ENCODE measurements at regions not wholly inside any gene's neighbourhood (a gene's known extent, or its start where the extent isn't known, plus 50 kb on each side); places are given as distances from the start of the nearest gene placed in this dataset.

- Histone ChIP-seq H3K36me3 (ENCODE audit: control insufficient read depth in 1 of 2, insufficient read depth in 2 of 2, low read depth in 1 of 2, low read length in 2 of 2) (no peaks in the 10 kb centered on the region), H3K4me1 (ENCODE audit: control insufficient read depth, insufficient read depth, low read depth, low read length) (peaks cover 1% of the 10 kb centered on the region), H3K27me3 (ENCODE audit: control insufficient read depth in 1 of 2, insufficient read depth in 1 of 2, low read length in 2 of 2) (peaks cover 20 to 60% of the 10 kb centered on the region in 2 experiments), H2BK120ac (ENCODE audit: low read depth, low read length) (no peak overlapping the region), H3K9me3 (ENCODE audit: control insufficient read depth, low read length) (peaks cover 16% of the 10 kb centered on the region), H2AK5ac (ENCODE audit: low read length, severe bottlenecking) (no peak overlapping the region), H3K79me1 (replicated peaks; ENCODE audit: low read length, poor library complexity, severe bottlenecking) (no peaks in the 10 kb centered on the region), H2BK12ac (ENCODE audit: low read length in 2 of 2) (no peak overlapping the region), H3K4ac (ENCODE audit: low read depth in 1 of 2, low read length in 2 of 2) (no peak overlapping the region), H3K23ac (ENCODE audit: low read length in 2 of 2) (no peak overlapping the region), H3K9ac (ENCODE audit: low read length) (no peak overlapping the region), H3K27ac (ENCODE audit: low read length, poor library complexity, severe bottlenecking) (no peak overlapping the region), H4K8ac (ENCODE audit: low read length) (no peak overlapping the region), H2BK5ac (ENCODE audit: low read depth, low read length, poor library complexity, severe bottlenecking) (no peak overlapping the region), H3K4me3 (ENCODE audit: insufficient read depth in 1 of 2, low read depth in 1 of 2, low read length in 2 of 2) (no peak overlapping the region), H4K91ac (ENCODE audit: low read length) (no peak overlapping the region), H3K4me2 (ENCODE audit: low read length, poor library complexity, severe bottlenecking) (no peak overlapping the region), H3K14ac (ENCODE audit: low read length in 2 of 2) (no peak overlapping the region), H2AFZ (ENCODE audit: low read depth, low read length) (no peak overlapping the region), H2BK15ac (ENCODE audit: low read depth, poor library complexity, severe bottlenecking) (no peak overlapping the region), H3K18ac (ENCODE audit: low read depth in 1 of 2, low read length in 2 of 2) (no peak overlapping the region)
- WGBS, result 91% methylated on average over 11 of the region's 11 CpGs
- DNase-seq, result no peak
Observed at GRCh38 chr20:48102076-48102787, 317.0 kb upstream of the SULF2 start.

GRCh38 chr20:48100483-48100882, 315.2 kb upstream of the SULF2 start:
- DNase-seq, result no peak
- Histone ChIP-seq H3K4me3 (ENCODE audit: insufficient read depth in 1 of 2, low read depth in 1 of 2, low read length in 2 of 2) (no peak overlapping the region), H4K8ac (ENCODE audit: low read length) (no peak overlapping the region), H2AFZ (ENCODE audit: low read depth, low read length) (no peak overlapping the region), H3K4me2 (ENCODE audit: low read length, poor library complexity, severe bottlenecking) (no peak overlapping the region), H3K9ac (ENCODE audit: low read length) (no peak overlapping the region), H3K18ac (ENCODE audit: low read depth in 1 of 2, low read length in 2 of 2) (no peak overlapping the region), H3K4me1 (ENCODE audit: control insufficient read depth, insufficient read depth, low read depth, low read length) (peaks cover 1% of the 10 kb centered on the region), H2BK120ac (ENCODE audit: low read depth, low read length) (no peak overlapping the region), H2AK5ac (ENCODE audit: low read length, severe bottlenecking) (no peak overlapping the region), H3K79me1 (replicated peaks; ENCODE audit: low read length, poor library complexity, severe bottlenecking) (no peaks in the 10 kb centered on the region), H3K9me3 (ENCODE audit: control insufficient read depth, low read length) (peaks cover 8% of the 10 kb centered on the region), H2BK5ac (ENCODE audit: low read depth, low read length, poor library complexity, severe bottlenecking) (no peak overlapping the region), H3K4ac (ENCODE audit: low read depth in 1 of 2, low read length in 2 of 2) (no peak overlapping the region), H2BK12ac (ENCODE audit: low read length in 2 of 2) (no peak overlapping the region), H3K27me3 (ENCODE audit: control insufficient read depth in 1 of 2, insufficient read depth in 1 of 2, low read length in 2 of 2) (peaks cover 20 to 56% of the 10 kb centered on the region in 2 experiments), H2BK15ac (ENCODE audit: low read depth, poor library complexity, severe bottlenecking) (no peak overlapping the region), H3K27ac (ENCODE audit: low read length, poor library complexity, severe bottlenecking) (no peak overlapping the region), H3K23ac (ENCODE audit: low read length in 2 of 2) (no peak overlapping the region), H3K14ac (ENCODE audit: low read length in 2 of 2) (no peak overlapping the region), H4K91ac (ENCODE audit: low read length) (no peak overlapping the region), H3K36me3 (ENCODE audit: control insufficient read depth in 1 of 2, insufficient read depth in 2 of 2, low read depth in 1 of 2, low read length in 2 of 2) (no peaks in the 10 kb centered on the region)
- WGBS, result 89% methylated on average over 3 of the region's 3 CpGs

GRCh38 chr20:48098866-48099265, 313.6 kb upstream of the SULF2 start:
- Histone ChIP-seq H3K4ac (ENCODE audit: low read depth in 1 of 2, low read length in 2 of 2) (no peak overlapping the region), H3K9ac (ENCODE audit: low read length) (no peak overlapping the region), H3K4me1 (ENCODE audit: control insufficient read depth, insufficient read depth, low read depth, low read length) (peaks cover 1% of the 10 kb centered on the region), H3K27me3 (ENCODE audit: control insufficient read depth in 1 of 2, insufficient read depth in 1 of 2, low read length in 2 of 2) (peaks cover 11 to 44% of the 10 kb centered on the region in 2 experiments), H2BK120ac (ENCODE audit: low read depth, low read length) (no peak overlapping the region), H3K27ac (ENCODE audit: low read length, poor library complexity, severe bottlenecking) (no peak overlapping the region), H3K18ac (ENCODE audit: low read depth in 1 of 2, low read length in 2 of 2) (no peak overlapping the region), H3K79me1 (replicated peaks; ENCODE audit: low read length, poor library complexity, severe bottlenecking) (no peaks in the 10 kb centered on the region), H2BK12ac (ENCODE audit: low read length in 2 of 2) (no peak overlapping the region), H3K9me3 (ENCODE audit: control insufficient read depth, low read length) (no peaks in the 10 kb centered on the region), H3K23ac (ENCODE audit: low read length in 2 of 2) (no peak overlapping the region), H3K4me3 (ENCODE audit: insufficient read depth in 1 of 2, low read depth in 1 of 2, low read length in 2 of 2) (no peak overlapping the region), H3K14ac (ENCODE audit: low read length in 2 of 2) (no peak overlapping the region), H2AK5ac (ENCODE audit: low read length, severe bottlenecking) (no peak overlapping the region), H4K91ac (ENCODE audit: low read length) (no peak overlapping the region), H3K36me3 (ENCODE audit: control insufficient read depth in 1 of 2, insufficient read depth in 2 of 2, low read depth in 1 of 2, low read length in 2 of 2) (no peaks in the 10 kb centered on the region), H3K4me2 (ENCODE audit: low read length, poor library complexity, severe bottlenecking) (no peak overlapping the region), H4K8ac (ENCODE audit: low read length) (no peak overlapping the region), H2BK5ac (ENCODE audit: low read depth, low read length, poor library complexity, severe bottlenecking) (no peak overlapping the region), H2AFZ (ENCODE audit: low read depth, low read length) (no peak overlapping the region), H2BK15ac (ENCODE audit: low read depth, poor library complexity, severe bottlenecking) (no peak overlapping the region)
- DNase-seq, result peak; percentile 60
- WGBS, result 21% methylated on average over 4 of the region's 4 CpGs

- Histone ChIP-seq H3K27ac (ENCODE audit: low read length, poor library complexity, severe bottlenecking) (no peak overlapping the region), H2BK5ac (ENCODE audit: low read depth, low read length, poor library complexity, severe bottlenecking) (no peak overlapping the region), H3K18ac (ENCODE audit: low read depth in 1 of 2, low read length in 2 of 2) (no peak overlapping the region), H3K36me3 (ENCODE audit: control insufficient read depth in 1 of 2, insufficient read depth in 2 of 2, low read depth in 1 of 2, low read length in 2 of 2) (no peaks in the 10 kb centered on the region), H3K14ac (ENCODE audit: low read length in 2 of 2) (peak overlapping the region in 1 of 2 experiments; percentile 19), H3K27me3 (ENCODE audit: control insufficient read depth in 1 of 2, insufficient read depth in 1 of 2, low read length in 2 of 2) (peaks cover 15 to 49% of the 10 kb centered on the region in 2 experiments), H3K9me3 (ENCODE audit: control insufficient read depth, low read length) (no peaks in the 10 kb centered on the region), H3K23ac (ENCODE audit: low read length in 2 of 2) (no peak overlapping the region), H3K4me3 (ENCODE audit: insufficient read depth in 1 of 2, low read depth in 1 of 2, low read length in 2 of 2) (no peak overlapping the region), H2BK120ac (ENCODE audit: low read depth, low read length) (no peak overlapping the region), H2AK5ac (ENCODE audit: low read length, severe bottlenecking) (no peak overlapping the region), H3K9ac (ENCODE audit: low read length) (no peak overlapping the region), H3K4me2 (ENCODE audit: low read length, poor library complexity, severe bottlenecking) (no peak overlapping the region), H4K8ac (ENCODE audit: low read length) (no peak overlapping the region), H3K79me1 (replicated peaks; ENCODE audit: low read length, poor library complexity, severe bottlenecking) (no peaks in the 10 kb centered on the region), H2BK15ac (ENCODE audit: low read depth, poor library complexity, severe bottlenecking) (no peak overlapping the region), H4K91ac (ENCODE audit: low read length) (peak overlapping the region; percentile 35), H2BK12ac (ENCODE audit: low read length in 2 of 2) (no peak overlapping the region), H3K4me1 (ENCODE audit: control insufficient read depth, insufficient read depth, low read depth, low read length) (peaks cover 1% of the 10 kb centered on the region), H2AFZ (ENCODE audit: low read depth, low read length) (no peak overlapping the region), H3K4ac (ENCODE audit: low read depth in 1 of 2, low read length in 2 of 2) (no peak overlapping the region)
- DNase-seq, result peak; percentile 3
- 95% methylated on average over 2 of the region's 2 CpGs for WGBS
Observed at GRCh38 chr20:48098099-48098498, 312.8 kb upstream of the SULF2 start.
